H1 (cell line): ENCODE measurements at regions not wholly inside any gene's neighbourhood (a gene's known extent, or its start where the extent isn't known, plus 50 kb on each side); places are given as distances from the start of the nearest gene placed in this dataset.

ENCODE experiments used
- BRCA1 ChIP-seq: IDR thresholded peaks from 2 replicates; pipeline ENCODE4 v1.6.1; 2012; ENCODE audit warnings: low read depth, low read length, improper control_type of control experiment
- EP300 ChIP-seq, 2 experiments: IDR thresholded peaks; 1 replicate in 1 of 2; 2 replicates in 1 of 2; pipeline ENCODE4 v1.6.1; 2011 to 2012; ENCODE audit warnings: low read depth in 2 of 2, low read length in 2 of 2, mild to moderate bottlenecking in 2 of 2, borderline replicate concordance in 1 of 2, inconsistent platforms in 1 of 2, moderate library complexity in 1 of 2
- MAX ChIP-seq: IDR thresholded peaks from 2 replicates; pipeline ENCODE4 v1.6.1; 2012; ENCODE audit warnings: inconsistent platforms
- RAD21 ChIP-seq, 2 experiments: IDR thresholded peaks in 1 of 2; conservative IDR thresholded peaks in 1 of 2; 2 replicates each; pipeline ENCODE4 v1.6.1; 2011; ENCODE audit warnings: low read depth in 2 of 2, low read length in 2 of 2, improper control_type of control experiment in 1 of 2, inconsistent platforms in 1 of 2, mild to moderate bottlenecking in 1 of 2, moderate library complexity in 1 of 2

DNA sequence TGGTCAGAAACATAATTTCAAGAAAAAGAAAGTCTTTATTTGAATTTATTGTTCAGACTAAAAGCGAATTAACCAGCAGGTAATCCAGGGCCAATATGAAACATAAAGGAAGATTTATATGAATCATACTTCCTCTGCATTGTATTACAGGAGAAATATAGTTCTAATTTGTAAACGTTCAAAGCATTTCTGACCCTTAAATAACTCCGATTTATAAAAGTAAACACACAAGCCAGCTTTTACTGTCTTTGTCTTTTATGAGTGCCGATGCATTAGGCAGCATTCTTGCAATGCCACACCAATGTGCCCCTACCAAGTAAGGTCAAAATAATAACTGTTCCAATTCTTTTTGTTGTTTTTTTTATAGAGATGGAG lies 118.8 kb upstream of the RBBP8 start:
- no peak for TF ChIP-seq MAX
- no peak for TF ChIP-seq BRCA1
- TF ChIP-seq EP300 (IDR thresholded peaks at IDR 0.05; ENCODE audit: borderline replicate concordance in 1 of 2, low read depth in 2 of 2, low read length in 2 of 2): no peak
- TF ChIP-seq RAD21 (IDR thresholded peaks at IDR 0.05 in 1 of 2, conservative IDR thresholded peaks at IDR 0.05 in 1 of 2; ENCODE audit: low read depth in 2 of 2, low read length in 2 of 2): no peak
